K562 (cell line): ENCODE measurements at regions not wholly inside any gene's neighbourhood (a gene's known extent, or its start where the extent isn't known, plus 50 kb on each side); places are given as distances from the start of the nearest gene placed in this dataset.

Source experiments
- ATAC-seq: fragments of 200-7000 bp; cut with Tn5 transposase; 3 replicates; pipeline ENCODE4 v1.9.1; 2020; ENCODE audit warnings: moderate library complexity
- BruUV-seq: library from RNA; stranded (reverse); fragments of 400-500 nt; replicated peaks from 2 replicates; lab custom pipeline; 2021; lab: Mats Ljungman, UMichigan
- CTCF ChIA-PET: fragments of 300-600 bp; formaldehyde crosslinking; extraction: SDS; loops from one replicate; lab custom pipeline; 2021; ENCODE audit warnings: low intra/inter-chr PET ratio; lab: Yijun Ruan, JAX
- POLR2A ChIA-PET: fragments of 300-600, 350-650 bp; sonication (Branson Sonifier 250); formaldehyde crosslinking; extraction: SDS; loops from one replicate; lab custom pipeline; 2021; ENCODE audit warnings: antibody characterized with exemption, inconsistent platforms; lab: Yijun Ruan, JAX
- DNase-seq, 4 experiments: peaks; one replicate each; pipeline versions ENCODE4 v3.0.0 to v3.0.0-alpha.2; 2011 to 2018; ENCODE audit warnings: low spot score in 3 of 4, mixed read lengths in 3 of 4; ENCODE audit errors: extremely low read depth in 1 of 4
- FAIRE-seq: peaks from 2 replicates; lab custom pipeline; 2011; peaks lifted over from hg19 to GRCh38; lab: Jason Lieb, UNC
- H2AFZ ChIP-seq: 2 replicates; pipeline ENCODE4 v1.6.0; 2011; ENCODE audit warnings: low read depth, low read length, control low read depth, inconsistent platforms
- H3K27ac ChIP-seq: fragments of 200-600 bp; 3 replicates; pipeline ENCODE4 v1.8.0; 2011; ENCODE audit warnings: low read depth, mild to moderate bottlenecking, control low read depth, inconsistent platforms, low read length, moderate library complexity, mixed read lengths; ENCODE audit errors: extremely low read depth
- H3K27me3 ChIP-seq, 2 experiments: fragments of 300-600 bp in 1 of 2; 2 replicates in 1 of 2; 3 replicates in 1 of 2; pipeline versions ENCODE4 v1.6.0 to v1.8.0; 2011; ENCODE audit warnings: inconsistent platforms in 2 of 2, low read length in 2 of 2, mild to moderate bottlenecking in 1 of 2, mixed read lengths in 1 of 2, moderate library complexity in 1 of 2; ENCODE audit not compliant: control insufficient read depth in 2 of 2, insufficient read depth in 2 of 2
- H3K36me3 ChIP-seq: fragments of 300-600 bp; 3 replicates; pipeline ENCODE4 v1.8.0; 2011; ENCODE audit warnings: mild to moderate bottlenecking, low read length, inconsistent platforms; ENCODE audit not compliant: control insufficient read depth, insufficient read depth
- H3K4me1 ChIP-seq, 2 experiments: fragments of 200-600 bp in 1 of 2; replicated peaks in 1 of 2; 2 replicates in 1 of 2; 3 replicates in 1 of 2; pipeline versions ENCODE4 v1.5.1 to v1.8.0; 2011; ENCODE audit warnings: inconsistent platforms in 2 of 2, low read length in 2 of 2, mild to moderate bottlenecking in 1 of 2, mixed read lengths in 1 of 2, moderate library complexity in 1 of 2; ENCODE audit not compliant: control insufficient read depth in 2 of 2, insufficient read depth in 2 of 2
- H3K4me2 ChIP-seq: 2 replicates; pipeline ENCODE4 v1.6.1; 2011; ENCODE audit warnings: low read length, control low read depth, inconsistent platforms, mixed read lengths; ENCODE audit not compliant: insufficient read depth
- H3K4me3 ChIP-seq: fragments of 200-600 bp; sonication (generic), shearing (Covaris generic); 2 replicates; pipeline ENCODE4 v1.5.1; 2016; ENCODE audit warnings: control low read depth, inconsistent platforms
- H3K79me2 ChIP-seq: fragments of 200-600 bp; 3 replicates; pipeline ENCODE4 v1.8.0; 2011; ENCODE audit warnings: low read length, inconsistent platforms; ENCODE audit not compliant: control insufficient read depth, insufficient read depth
- H3K9ac ChIP-seq, 2 experiments: 2 replicates each; pipeline versions ENCODE4 v1.6.0 to v1.6.1; 2011; ENCODE audit warnings: low read depth in 2 of 2, low read length in 2 of 2, control low read depth in 1 of 2, inconsistent platforms in 1 of 2, mild to moderate bottlenecking in 1 of 2, mixed read lengths in 1 of 2; ENCODE audit not compliant: insufficient read depth in 1 of 2
- H3K9me1 ChIP-seq: one replicate; pipeline ENCODE4 v1.6.0; 2011; ENCODE audit warnings: inconsistent platforms, mild to moderate bottlenecking, low read length, moderate library complexity; ENCODE audit not compliant: control insufficient read depth, insufficient read depth
- H3K9me3 ChIP-seq: replicated peaks from 2 replicates; pipeline ENCODE4 v1.5.1; 2011; ENCODE audit warnings: low read depth, low read length, inconsistent platforms; ENCODE audit not compliant: control insufficient read depth, insufficient read depth
- H4K20me1 ChIP-seq: replicated peaks from 2 replicates; pipeline ENCODE4 v1.6.1; 2011; ENCODE audit warnings: low read length, inconsistent platforms, mixed read lengths; ENCODE audit not compliant: control insufficient read depth, insufficient read depth
- E2F5 ChIP-seq: sonication (generic); formaldehyde crosslinking; IDR thresholded peaks from 2 replicates; pipeline ENCODE4 v1.8.0; 2022; ENCODE audit warnings: mild to moderate bottlenecking, missing genetic modification reagents
- FOXJ2 ChIP-seq: fragments of 200-800 bp; sonication (Bioruptor generic); IDR thresholded peaks from 2 replicates; pipeline ENCODE4 v1.6.1; 2016; ENCODE audit warnings: missing genetic modification characterization, missing compliant biosample characterization
- ILK ChIP-seq: fragments of 450-650 bp; IDR thresholded peaks from 2 replicates; pipeline ENCODE4 v1.6.1; 2016; ENCODE audit warnings: missing genetic modification characterization, low read depth, mild to moderate bottlenecking, missing compliant biosample characterization, moderate library complexity, borderline replicate concordance
- MYNN ChIP-seq, 2 experiments: sonication (generic); formaldehyde crosslinking in 1 of 2; IDR thresholded peaks; 2 replicates each; pipeline versions ENCODE4 v1.5.0 to v1.6.1; 2016 to 2020; ENCODE audit warnings: antibody characterized with exemption in 1 of 2, missing genetic modification reagents in 1 of 2
- NBN ChIP-seq: fragments of 450-650 bp; IDR thresholded peaks from 2 replicates; pipeline ENCODE4 v1.6.1; 2016; ENCODE audit warnings: low read depth, mild to moderate bottlenecking
- NR2F6 ChIP-seq: fragments of 450-650 bp; formaldehyde crosslinking; IDR thresholded peaks from 2 replicates; pipeline ENCODE4 v1.4.0; 2020; ENCODE audit warnings: mild to moderate bottlenecking
- RFX1 ChIP-seq: fragments of 450-650 bp; IDR thresholded peaks from 2 replicates; pipeline ENCODE4 v1.6.1; 2016; ENCODE audit warnings: mild to moderate bottlenecking, moderate library complexity
- RFX7 ChIP-seq: fragments of 250-450 bp; sonication (Bioruptor Pico); IDR thresholded peaks from 2 replicates; pipeline ENCODE4 v1.5.1; 2021; ENCODE audit warnings: mild to moderate bottlenecking
- TAF15 ChIP-seq: fragments of 200-400 bp; formaldehyde crosslinking; IDR thresholded peaks from 2 replicates; pipeline ENCODE4 v1.6.1; 2017; ENCODE audit warnings: mild to moderate bottlenecking, low read depth, low read length, moderate library complexity
- ZFP36 ChIP-seq: fragments of 150-350 bp; IDR thresholded peaks from 2 replicates; pipeline ENCODE4 v1.6.1; 2018; ENCODE audit warnings: low read length, low read depth; ENCODE audit not compliant: partially characterized antibody
- ZNF75A ChIP-seq: fragments of 450-650 bp; formaldehyde crosslinking; IDR thresholded peaks from 2 replicates; pipeline ENCODE4 v1.4.0; 2020; ENCODE audit warnings: mild to moderate bottlenecking
- whole genome bisulfite sequencing: fragments of 100-300 bp; shearing (Covaris generic); methylation state at CpG from one replicate; pipeline ENCODE4 v1.1.6; 2016; ENCODE audit warnings: low coverage, mixed read lengths; ENCODE audit not compliant: insufficient coverage; ENCODE audit errors: missing lambda C conversion rate; 5-methylcytosine and 5-hydroxymethylcytosine counted together
- in situ Hi-C: fragments of 300-500 bp; cut with MboI; formaldehyde crosslinking; loops from 4 replicates; pipeline ENCODE4 v1.15.0; 2018; ENCODE audit warnings: inconsistent platforms, mixed read lengths
- intact Hi-C: fragments of 100-400 bp; cut with micrococcal nuclease; formaldehyde crosslinking; loops from 2 replicates; pipeline ENCODE4 v1.14.2; 2022
- TF ChIP-seq, protein P1 (sequence below): fragments of 250-450 bp; sonication (Bioruptor Pico); IDR thresholded peaks from 2 replicates; pipeline ENCODE4 v1.4.0; 2020
- TF ChIP-seq, protein P2 (sequence below): fragments of 250-450 bp; sonication (Bioruptor Pico); IDR thresholded peaks from 2 replicates; pipeline ENCODE4 v1.4.0; 2020; ENCODE audit warnings: mild to moderate bottlenecking, moderate library complexity, borderline replicate concordance

DNA sequence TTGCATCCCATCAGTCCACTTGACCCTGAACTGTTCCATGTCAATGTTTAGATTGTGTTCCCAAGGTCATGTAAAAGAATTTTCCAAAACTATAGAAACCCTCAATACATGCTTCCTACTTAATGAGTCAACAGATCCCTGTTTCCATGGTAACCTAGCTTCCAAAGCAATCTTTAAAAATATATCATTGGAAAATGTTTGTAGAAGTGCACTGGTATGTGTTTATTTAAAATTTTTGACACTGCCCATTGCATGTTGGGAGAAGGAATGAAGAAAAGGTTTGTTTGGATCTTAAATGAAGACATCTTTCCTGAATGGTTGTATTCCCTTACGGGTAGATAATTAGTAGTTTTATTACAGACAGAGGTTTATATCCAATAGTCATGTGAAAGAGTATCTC, 345.3 kb downstream of the GABRG1 start:
- in situ Hi-C loops (no loop called here), intact Hi-C loops (no loop called here)
- FAIRE-seq = no peak
- POLR2A ChIA-PET = no interaction called here
- H3K9ac ChIP-seq = no peak overlapping the region
- H3K9me1 ChIP-seq = no peaks in the 10 kb centered on the region
- no peak overlapping the region for H3K27ac ChIP-seq
- H3K36me3 ChIP-seq = no peaks in the 10 kb centered on the region
- no peak overlapping the region for H3K4me3 ChIP-seq
- no peak for ATAC-seq
- no peaks in the 10 kb centered on the region for H3K9me3 ChIP-seq
- WGBS = 0% methylated on average over 1 of the region's 1 CpG
- H2AFZ ChIP-seq = no peak overlapping the region
- BruUV-seq = no TSS peak
- no peaks in the 10 kb centered on the region for H4K20me1 ChIP-seq
- H3K27me3 ChIP-seq = no peaks in the 10 kb centered on the region
- TF ChIP-seq ZNF75A (CRISPR knock-in tag) (no peak), RFX1 (peak; percentile 53)
- TF ChIP-seq, protein P1, sequence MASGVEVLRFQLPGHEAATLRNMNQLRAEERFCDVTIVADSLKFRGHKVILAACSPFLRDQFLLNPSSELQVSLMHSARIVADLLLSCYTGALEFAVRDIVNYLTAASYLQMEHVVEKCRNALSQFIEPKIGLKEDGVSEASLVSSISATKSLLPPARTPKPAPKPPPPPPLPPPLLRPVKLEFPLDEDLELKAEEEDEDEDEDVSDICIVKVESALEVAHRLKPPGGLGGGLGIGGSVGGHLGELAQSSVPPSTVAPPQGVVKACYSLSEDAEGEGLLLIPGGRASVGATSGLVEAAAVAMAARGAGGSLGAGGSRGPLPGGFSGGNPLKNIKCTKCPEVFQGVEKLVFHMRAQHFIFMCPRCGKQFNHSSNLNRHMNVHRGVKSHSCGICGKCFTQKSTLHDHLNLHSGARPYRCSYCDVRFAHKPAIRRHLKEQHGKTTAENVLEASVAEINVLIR (CRISPR knock-in tag) = no peak
- TF ChIP-seq, all 486 proteins: peak for 1
- H3K79me2 ChIP-seq = no peaks in the 10 kb centered on the region
- H3K4me2 ChIP-seq = no peak overlapping the region
- CTCF ChIA-PET = no interaction called here
- no peak for DNase-seq
- H3K4me1 ChIP-seq = no peaks in the 10 kb centered on the region

GRCh38 chr4:45776146-45776545, 347.7 kb downstream of the GABRG1 start:
- Histone ChIP-seq H3K79me2 (no peaks in the 10 kb centered on the region), H3K9ac (no peak overlapping the region), H3K4me2 (no peak overlapping the region), H4K20me1 (no peaks in the 10 kb centered on the region), H3K4me3 (no peak overlapping the region), H2AFZ (no peak overlapping the region), H3K36me3 (no peaks in the 10 kb centered on the region), H3K27ac (no peak overlapping the region), H3K9me3 (no peaks in the 10 kb centered on the region), H3K27me3 (no peaks in the 10 kb centered on the region), H3K4me1 (no peaks in the 10 kb centered on the region), H3K9me1 (no peaks in the 10 kb centered on the region)
- CTCF ChIA-PET = no interaction called here
- POLR2A ChIA-PET = no interaction called here
- DNase-seq = no peak
- intact Hi-C loops = no loop called here
- ATAC-seq = no peak
- in situ Hi-C loops = no loop called here
- BruUV-seq = no TSS peak
- no peak for FAIRE-seq
- WGBS = 4% methylated on average over 2 of the region's 2 CpGs
- TF ChIP-seq NBN (no peak), ZFP36 (no peak), TAF15 (no peak), E2F5 (CRISPR knock-in tag) (no peak), FOXJ2 (tag) (no peak), MYNN (IDR thresholded peaks at IDR 0.05) (no peak), MYNN (CRISPR knock-in tag; IDR thresholded peaks at IDR 0.05) (no peak), RFX7 (CRISPR knock-in tag) (no peak), ILK (tag) (no peak), NR2F6 (CRISPR knock-in tag) (no peak)
- TF ChIP-seq, protein P2, sequence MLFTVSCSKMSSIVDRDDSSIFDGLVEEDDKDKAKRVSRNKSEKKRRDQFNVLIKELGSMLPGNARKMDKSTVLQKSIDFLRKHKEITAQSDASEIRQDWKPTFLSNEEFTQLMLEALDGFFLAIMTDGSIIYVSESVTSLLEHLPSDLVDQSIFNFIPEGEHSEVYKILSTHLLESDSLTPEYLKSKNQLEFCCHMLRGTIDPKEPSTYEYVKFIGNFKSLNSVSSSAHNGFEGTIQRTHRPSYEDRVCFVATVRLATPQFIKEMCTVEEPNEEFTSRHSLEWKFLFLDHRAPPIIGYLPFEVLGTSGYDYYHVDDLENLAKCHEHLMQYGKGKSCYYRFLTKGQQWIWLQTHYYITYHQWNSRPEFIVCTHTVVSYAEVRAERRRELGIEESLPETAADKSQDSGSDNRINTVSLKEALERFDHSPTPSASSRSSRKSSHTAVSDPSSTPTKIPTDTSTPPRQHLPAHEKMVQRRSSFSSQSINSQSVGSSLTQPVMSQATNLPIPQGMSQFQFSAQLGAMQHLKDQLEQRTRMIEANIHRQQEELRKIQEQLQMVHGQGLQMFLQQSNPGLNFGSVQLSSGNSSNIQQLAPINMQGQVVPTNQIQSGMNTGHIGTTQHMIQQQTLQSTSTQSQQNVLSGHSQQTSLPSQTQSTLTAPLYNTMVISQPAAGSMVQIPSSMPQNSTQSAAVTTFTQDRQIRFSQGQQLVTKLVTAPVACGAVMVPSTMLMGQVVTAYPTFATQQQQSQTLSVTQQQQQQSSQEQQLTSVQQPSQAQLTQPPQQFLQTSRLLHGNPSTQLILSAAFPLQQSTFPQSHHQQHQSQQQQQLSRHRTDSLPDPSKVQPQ (CRISPR knock-in tag) = no peak
